GM12873 (cell line): ENCODE measurements at regions not wholly inside any gene's neighbourhood (a gene's known extent, or its start where the extent isn't known, plus 50 kb on each side); places are given as distances from the start of the nearest gene placed in this dataset.

Experiments
- TF ChIP-seq, protein P1 (sequence below): IDR thresholded peaks from 2 replicates; pipeline ENCODE4 v1.5.1; 2012; ENCODE audit warnings: low read depth, mild to moderate bottlenecking, moderate library complexity, low read length, control low read depth; ENCODE audit not compliant: insufficient read depth; ENCODE audit errors: missing control alignments

DNA sequence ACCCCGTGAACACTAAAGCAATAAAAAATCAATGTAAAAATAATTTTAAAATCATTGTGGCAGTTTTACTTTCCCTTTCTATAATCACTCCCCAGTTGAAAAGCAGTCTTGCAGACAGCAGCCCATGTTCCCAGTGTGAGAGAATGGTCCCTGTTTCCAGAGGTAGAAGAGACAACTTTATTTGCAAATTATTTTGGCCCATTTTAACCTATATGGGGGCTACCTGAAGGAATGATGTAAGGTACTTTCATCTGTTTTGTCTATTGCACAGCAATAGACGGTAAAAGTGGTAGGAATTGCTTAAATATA is 559.8 kb downstream of the ZWINT start:
- TF ChIP-seq, protein P1, sequence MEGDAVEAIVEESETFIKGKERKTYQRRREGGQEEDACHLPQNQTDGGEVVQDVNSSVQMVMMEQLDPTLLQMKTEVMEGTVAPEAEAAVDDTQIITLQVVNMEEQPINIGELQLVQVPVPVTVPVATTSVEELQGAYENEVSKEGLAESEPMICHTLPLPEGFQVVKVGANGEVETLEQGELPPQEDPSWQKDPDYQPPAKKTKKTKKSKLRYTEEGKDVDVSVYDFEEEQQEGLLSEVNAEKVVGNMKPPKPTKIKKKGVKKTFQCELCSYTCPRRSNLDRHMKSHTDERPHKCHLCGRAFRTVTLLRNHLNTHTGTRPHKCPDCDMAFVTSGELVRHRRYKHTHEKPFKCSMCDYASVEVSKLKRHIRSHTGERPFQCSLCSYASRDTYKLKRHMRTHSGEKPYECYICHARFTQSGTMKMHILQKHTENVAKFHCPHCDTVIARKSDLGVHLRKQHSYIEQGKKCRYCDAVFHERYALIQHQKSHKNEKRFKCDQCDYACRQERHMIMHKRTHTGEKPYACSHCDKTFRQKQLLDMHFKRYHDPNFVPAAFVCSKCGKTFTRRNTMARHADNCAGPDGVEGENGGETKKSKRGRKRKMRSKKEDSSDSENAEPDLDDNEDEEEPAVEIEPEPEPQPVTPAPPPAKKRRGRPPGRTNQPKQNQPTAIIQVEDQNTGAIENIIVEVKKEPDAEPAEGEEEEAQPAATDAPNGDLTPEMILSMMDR: no peak

DNA sequence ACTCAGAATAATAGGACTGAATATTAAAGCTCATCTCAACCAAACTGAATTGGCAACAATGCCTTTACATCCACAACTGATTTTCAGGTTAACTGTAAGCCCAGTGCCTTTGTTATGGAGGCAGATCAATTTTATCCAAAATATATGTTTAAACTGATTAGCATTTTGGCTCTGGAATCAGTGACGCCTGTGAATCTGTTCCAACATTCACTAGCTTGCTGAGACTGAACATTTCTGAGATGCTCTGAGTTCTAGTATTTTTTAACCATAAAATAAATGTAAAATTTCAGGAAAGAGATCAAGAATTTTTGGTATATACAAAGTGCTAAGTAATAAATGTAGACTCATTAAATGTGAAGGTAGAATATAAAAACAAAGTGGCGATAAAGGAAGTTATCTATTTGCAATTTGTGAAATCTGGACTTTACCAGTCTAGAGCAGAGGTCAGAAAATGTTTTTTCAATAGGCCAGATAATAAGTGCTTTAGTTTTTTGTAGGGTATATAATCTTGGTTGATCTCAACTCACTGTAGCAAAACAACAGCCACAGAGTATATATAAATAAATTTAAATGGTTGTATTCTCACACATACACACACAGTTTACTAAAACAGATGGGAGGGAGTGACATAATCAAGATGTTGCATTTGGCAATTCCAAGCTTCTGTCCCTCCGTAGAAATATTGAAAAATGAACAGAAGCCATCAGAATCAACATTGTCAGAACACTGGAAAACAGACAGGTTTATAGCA is 560.3 kb downstream of the ZWINT start:
- TF ChIP-seq, protein P1: no peak

DNA sequence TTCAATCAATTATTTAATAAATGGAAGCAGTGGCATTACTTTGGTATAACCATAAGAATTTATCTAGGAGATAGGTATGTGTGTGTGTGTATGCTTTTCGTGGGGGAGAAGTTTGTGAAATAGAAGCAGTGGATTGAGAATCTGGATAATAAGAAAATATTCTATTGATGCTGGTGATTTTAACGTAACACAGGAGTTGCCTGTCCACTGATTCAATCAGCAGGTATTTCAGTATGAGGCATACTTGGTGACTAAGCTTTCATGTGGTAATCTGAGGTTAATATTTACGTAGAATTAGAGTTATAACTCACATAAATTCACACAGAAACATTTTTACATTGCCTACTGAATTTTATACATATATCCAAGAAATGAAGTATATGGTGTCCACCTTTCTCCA is 568.0 kb downstream of the ZWINT start:
- TF ChIP-seq, protein P1: no peak

DNA sequence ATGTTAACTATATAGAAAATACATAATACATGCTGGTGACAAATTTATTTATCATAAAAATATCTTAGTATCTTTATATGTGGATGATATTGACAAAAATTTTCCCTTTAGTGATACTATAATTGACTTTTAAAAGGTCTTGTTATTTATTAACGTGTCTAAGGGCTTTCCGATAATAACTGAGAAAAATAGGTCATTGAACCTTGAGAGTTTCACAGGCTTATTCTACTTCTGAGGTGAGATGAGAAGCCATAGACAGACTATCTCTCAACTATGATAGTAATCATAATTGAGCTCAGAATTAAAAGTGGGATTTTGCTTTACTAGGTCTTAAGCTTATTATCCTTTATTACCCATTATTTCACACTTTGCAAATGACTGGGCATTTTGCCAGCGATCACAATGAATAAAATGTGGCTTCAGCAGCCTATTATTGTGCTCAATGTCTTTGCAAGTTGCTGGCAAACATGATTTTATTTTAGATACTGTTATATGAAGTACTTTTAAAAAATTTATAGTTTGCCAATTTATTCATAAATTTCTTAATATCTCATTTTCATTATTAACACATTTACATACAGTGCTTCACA is 574.5 kb downstream of the ZWINT start:
- TF ChIP-seq, protein P1: no peak

DNA sequence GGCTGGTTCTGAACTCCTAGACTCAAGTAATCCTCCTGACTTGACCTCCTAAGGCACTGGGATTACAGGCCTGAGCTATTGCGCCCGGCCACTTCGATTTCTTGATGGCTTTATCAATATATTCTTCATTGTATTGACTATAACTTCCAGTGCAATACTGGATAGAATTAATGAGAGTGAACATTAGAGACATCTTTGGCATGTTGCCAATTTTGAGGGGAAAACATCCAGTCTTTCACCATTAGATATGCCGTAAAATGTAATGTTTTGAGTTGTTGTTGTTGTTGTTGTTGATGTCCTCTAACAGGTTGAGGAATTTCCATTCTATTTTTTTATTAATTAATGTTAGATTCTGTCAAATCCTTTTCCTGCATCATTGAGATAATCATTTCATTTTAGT is 578.9 kb downstream of the ZWINT start:
- TF ChIP-seq, protein P1: no peak

DNA sequence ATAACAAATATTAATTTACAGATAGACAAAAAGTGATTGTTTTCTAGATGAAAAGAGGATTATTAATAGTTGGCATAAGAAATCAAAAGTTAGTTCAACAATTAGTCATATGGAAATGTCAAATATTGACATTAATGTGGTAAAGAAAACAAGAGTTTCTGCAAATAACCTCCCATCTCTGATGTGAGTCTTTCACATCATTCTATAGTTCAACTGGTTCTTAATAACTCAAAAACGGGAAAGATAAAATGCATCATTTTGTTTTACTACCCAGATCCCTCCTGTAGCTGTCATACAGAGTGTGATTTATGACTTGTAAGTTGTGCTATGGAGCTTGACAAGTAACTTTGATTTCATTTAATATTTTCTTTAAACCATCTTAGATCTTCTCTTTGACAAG is 594.8 kb downstream of the ZWINT start:
- TF ChIP-seq, protein P1: no peak

DNA sequence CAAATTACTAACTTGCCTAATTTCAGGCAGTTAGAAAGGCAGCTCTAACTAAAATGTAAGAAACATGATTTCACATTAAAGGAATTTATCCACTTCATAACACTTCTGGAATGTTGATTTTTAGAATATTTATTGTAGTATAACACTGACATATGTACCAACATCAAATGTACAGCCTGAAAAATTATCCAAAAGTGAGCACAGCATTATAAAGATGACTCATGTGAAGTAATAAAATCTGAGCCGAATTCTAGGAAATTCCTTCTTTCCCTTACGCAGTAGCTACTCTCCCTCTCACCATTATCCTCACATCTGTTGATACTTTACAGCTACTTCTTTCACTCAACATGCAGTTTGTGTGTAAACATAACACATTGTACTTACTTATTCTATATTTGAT is 610.6 kb downstream of the ZWINT start:
- TF ChIP-seq, protein P1: no peak
